ENCODE measurements at regions not wholly inside any gene's neighbourhood (a gene's known extent, or its start where the extent isn't known, plus 50 kb on each side); places are given as distances from the start of the nearest gene placed in this dataset.

GRCh38 chr11:95301474-95301873 is 70.5 kb upstream of the SESN3 start:
- TF ChIP-seq CTCF (conservative IDR thresholded peaks at IDR 0.05) (no peak), ZFX (IDR thresholded peaks at IDR 0.05) (no peak)

All from C4-2B (cell line).